Natural killer cell (primary cell): ENCODE measurements at regions not wholly inside any gene's neighbourhood (a gene's known extent, or its start where the extent isn't known, plus 50 kb on each side); places are given as distances from the start of the nearest gene placed in this dataset.
A peak's percentile ranks its signal among the peaks of the same experiment; 100 is the strongest.

Experiments
- ATAC-seq, 3 donors: fragments of 150-1000 bp in 2 of 3; fragments of 200-7000 bp in 1 of 3; cut with Tn5 transposase; 1 replicate in 1 of 3; 2 replicates in 2 of 3; pipeline ENCODE4 v1.10.0; 2021; ENCODE audit warnings: mild to moderate bottlenecking in 2 of 3, moderate library complexity in 2 of 3
- DNase-seq, 2 donors: peaks; one replicate each; pipeline versions ENCODE4 v3.0.0 to v3.0.0-alpha.2; 2013 to 2021; ENCODE audit warnings: mixed read lengths in 1 of 2
- H3K27ac ChIP-seq: one replicate; pipeline ENCODE4 v1.5.1; 2013; ENCODE audit warnings: mild to moderate bottlenecking, low read length
- H3K27me3 ChIP-seq: one replicate; pipeline ENCODE4 v1.6.1; 2013; ENCODE audit warnings: low read length; ENCODE audit not compliant: control insufficient read depth, insufficient read depth
- H3K36me3 ChIP-seq: one replicate; pipeline ENCODE4 v1.6.1; 2013; ENCODE audit warnings: low read length; ENCODE audit not compliant: control insufficient read depth, insufficient read depth
- H3K4me1 ChIP-seq: one replicate; pipeline ENCODE4 v1.6.1; 2013; ENCODE audit warnings: low read length; ENCODE audit not compliant: control insufficient read depth, insufficient read depth
- H3K4me3 ChIP-seq: one replicate; pipeline ENCODE4 v1.5.1; 2013; ENCODE audit warnings: low read length
- H3K9me3 ChIP-seq: one replicate; pipeline ENCODE4 v1.6.1; 2013; ENCODE audit warnings: low read length; ENCODE audit not compliant: control insufficient read depth, insufficient read depth
- H3K27ac Mint-ChIP-seq, 2 donors: one replicate each; pipeline ENCODE4 v1.8.0; 2022; ENCODE audit warnings: mild to moderate bottlenecking in 2 of 2, mixed read lengths in 2 of 2, moderate library complexity in 1 of 2
- H3K27me3 Mint-ChIP-seq, 2 donors: one replicate each; pipeline ENCODE4 v1.8.0; 2022; ENCODE audit warnings: low read depth in 2 of 2, mixed read lengths in 2 of 2
- H3K36me3 Mint-ChIP-seq: one replicate; pipeline ENCODE4 v1.8.0; 2022; ENCODE audit warnings: mixed read lengths
- H3K4me1 Mint-ChIP-seq, 2 donors: one replicate each; pipeline ENCODE4 v1.8.0; 2022; ENCODE audit warnings: mixed read lengths in 2 of 2
- H3K4me3 Mint-ChIP-seq: one replicate; pipeline ENCODE4 v1.8.0; 2022; ENCODE audit warnings: mild to moderate bottlenecking, moderate library complexity, mixed read lengths
- H3K9me3 Mint-ChIP-seq, 2 donors: one replicate each; pipeline ENCODE4 v1.8.0; 2022; ENCODE audit warnings: mixed read lengths in 2 of 2
- CTCF ChIP-seq: fragments of 200-600 bp; IDR thresholded peaks from one replicate; pipeline ENCODE4 v1.8.0; 2022; ENCODE audit warnings: antibody characterized with exemption
- WGBS: methylation state at CpG from one replicate; pipeline ENCODE4 v1.1.7; 2013; ENCODE audit warnings: missing lambda C conversion rate; ENCODE audit not compliant: insufficient coverage; 5-methylcytosine and 5-hydroxymethylcytosine counted together
- intact Hi-C: fragments of 100-400 bp; cut with micrococcal nuclease; formaldehyde crosslinking; loops from one replicate; pipeline ENCODE4 v1.14.2; 2022

GRCh38 chr20:60361761-60362395 lies 403.7 kb downstream of the CDH26 start:
- ATAC-seq (no peak), DNase-seq (no peak)
- H3K4me3 Mint-ChIP-seq, result no peak overlapping the region
- intact Hi-C loops, result no loop called here
- 77% methylated on average over 4 of the region's 10 CpGs for WGBS
- no peaks in the 10 kb centered on the region for H3K9me3 Mint-ChIP-seq
- no peak overlapping the region for H3K27ac ChIP-seq
- H3K36me3 Mint-ChIP-seq, result no peaks in the 10 kb centered on the region
- H3K27me3 ChIP-seq, result no peaks in the 10 kb centered on the region
- H3K9me3 ChIP-seq, result no peaks in the 10 kb centered on the region
- H3K36me3 ChIP-seq, result no peaks in the 10 kb centered on the region
- H3K4me3 ChIP-seq, result no peak overlapping the region
- H3K4me1 ChIP-seq, result no peaks in the 10 kb centered on the region
- no peak overlapping the region for H3K27ac Mint-ChIP-seq
- H3K27me3 Mint-ChIP-seq, result no peaks in the 10 kb centered on the region
- no peaks in the 10 kb centered on the region for H3K4me1 Mint-ChIP-seq
- no peak for TF ChIP-seq CTCF

- H3K4me1 Mint-ChIP-seq, result no peaks in the 10 kb centered on the region
- no peak overlapping the region for H3K27ac ChIP-seq
- H3K4me1 ChIP-seq, result no peaks in the 10 kb centered on the region
- no peaks in the 10 kb centered on the region for H3K36me3 Mint-ChIP-seq
- no peak for TF ChIP-seq CTCF
- H3K9me3 Mint-ChIP-seq, result no peaks in the 10 kb centered on the region
- H3K36me3 ChIP-seq, result no peaks in the 10 kb centered on the region
- no peak for ATAC-seq
- 85% methylated on average over 5 of the region's 5 CpGs for WGBS
- intact Hi-C loops, result no loop called here
- H3K9me3 ChIP-seq, result no peaks in the 10 kb centered on the region
- no peak overlapping the region for H3K4me3 Mint-ChIP-seq
- no peaks in the 10 kb centered on the region for H3K27me3 ChIP-seq
- H3K4me3 ChIP-seq, result no peak overlapping the region
- no peak overlapping the region for H3K27ac Mint-ChIP-seq
- no peaks in the 10 kb centered on the region for H3K27me3 Mint-ChIP-seq
- no peak for DNase-seq
These were observed 404.3 kb downstream of the CDH26 start for GRCh38 chr20:60362531-60362930.

DNA sequence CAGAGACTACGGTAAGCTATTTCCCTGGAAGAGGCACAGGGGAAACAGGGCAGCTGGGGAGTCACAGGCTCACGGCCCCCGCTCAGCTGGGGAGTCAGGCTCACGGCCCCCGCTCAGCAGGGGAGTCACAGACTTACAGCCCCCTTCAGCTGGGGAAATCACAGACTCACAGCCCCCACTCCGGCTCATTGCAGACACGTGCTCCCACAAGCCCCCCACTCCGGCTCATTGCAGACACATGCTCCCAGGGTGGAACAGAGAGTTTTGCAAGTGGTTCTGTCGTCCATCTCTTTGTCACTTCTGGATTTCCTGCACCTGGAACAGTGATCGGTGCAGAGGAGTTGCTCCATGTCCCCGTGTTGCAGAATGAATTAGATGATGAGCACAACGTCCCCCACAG lies 405.5 kb downstream of the CDH26 start:
- Mint-ChIP-seq H3K27ac (no peak overlapping the region), H3K9me3 (no peaks in the 10 kb centered on the region), H3K4me3 (no peak overlapping the region), H3K4me1 (no peaks in the 10 kb centered on the region), H3K36me3 (no peaks in the 10 kb centered on the region), H3K27me3 (peaks cover 0 to 5% of the 10 kb centered on the region in 2 donors)
- no peaks in the 10 kb centered on the region for H3K9me3 ChIP-seq
- no peak overlapping the region for H3K27ac ChIP-seq
- no peak overlapping the region for H3K4me3 ChIP-seq
- no peaks in the 10 kb centered on the region for H3K27me3 ChIP-seq
- H3K4me1 ChIP-seq, result no peaks in the 10 kb centered on the region
- 90% methylated on average over 12 of the region's 12 CpGs for WGBS
- intact Hi-C loops, result no loop called here
- DNase-seq (no peak), ATAC-seq (no peak)
- no peaks in the 10 kb centered on the region for H3K36me3 ChIP-seq
- TF ChIP-seq CTCF, result no peak

- no peaks in the 10 kb centered on the region for H3K36me3 ChIP-seq
- no peaks in the 10 kb centered on the region for H3K9me3 ChIP-seq
- DNase-seq (peak in 1 of 2 donors; percentile 7), ATAC-seq (no peak)
- WGBS, result 84% methylated on average over 8 of the region's 8 CpGs
- H3K9me3 Mint-ChIP-seq, result no peaks in the 10 kb centered on the region
- no peak for TF ChIP-seq CTCF
- H3K36me3 Mint-ChIP-seq, result peaks cover 7% of the 10 kb centered on the region
- H3K27ac Mint-ChIP-seq, result no peak overlapping the region
- H3K4me1 ChIP-seq, result no peaks in the 10 kb centered on the region
- peaks cover 0 to 5% of the 10 kb centered on the region in 2 donors for H3K27me3 Mint-ChIP-seq
- H3K4me3 ChIP-seq, result no peak overlapping the region
- intact Hi-C loops, result no loop called here
- no peak overlapping the region for H3K4me3 Mint-ChIP-seq
- no peak overlapping the region for H3K27ac ChIP-seq
- no peaks in the 10 kb centered on the region for H3K27me3 ChIP-seq
- H3K4me1 Mint-ChIP-seq, result peaks cover 0 to 8% of the 10 kb centered on the region in 2 donors
These were observed 406.9 kb downstream of the CDH26 start for GRCh38 chr20:60365064-60365666.
